Glutamatergic neuron (in vitro differentiated cells): ENCODE measurements at regions not wholly inside any gene's neighbourhood (a gene's known extent, or its start where the extent isn't known, plus 50 kb on each side); places are given as distances from the start of the nearest gene placed in this dataset.

Source experiments
- DNase-seq: peaks from one replicate; pipeline ENCODE4 v3.0.0; 2022
- H3K27ac Mint-ChIP-seq: one replicate; pipeline ENCODE4 v1.8.0; 2020; ENCODE audit warnings: mild to moderate bottlenecking, mixed read lengths, inconsistent platforms; ENCODE audit not compliant: unreplicated experiment
- H3K27me3 Mint-ChIP-seq: one replicate; pipeline ENCODE4 v1.8.0; 2020; ENCODE audit warnings: mild to moderate bottlenecking, moderate library complexity, mixed read lengths, inconsistent platforms; ENCODE audit not compliant: unreplicated experiment
- H3K36me3 Mint-ChIP-seq: one replicate; pipeline ENCODE4 v1.8.0; 2020; ENCODE audit warnings: mild to moderate bottlenecking, mixed read lengths, inconsistent platforms; ENCODE audit not compliant: unreplicated experiment
- H3K4me1 Mint-ChIP-seq: one replicate; pipeline ENCODE4 v1.8.0; 2020; ENCODE audit warnings: mild to moderate bottlenecking, low read depth, mixed read lengths, inconsistent platforms; ENCODE audit not compliant: unreplicated experiment
- H3K4me3 Mint-ChIP-seq: one replicate; pipeline ENCODE4 v1.8.0; 2020; ENCODE audit warnings: mild to moderate bottlenecking, mixed read lengths, inconsistent platforms; ENCODE audit not compliant: unreplicated experiment
- H3K9me3 Mint-ChIP-seq: one replicate; pipeline ENCODE4 v1.8.0; 2020; ENCODE audit warnings: mild to moderate bottlenecking, moderate library complexity, mixed read lengths, inconsistent platforms; ENCODE audit not compliant: unreplicated experiment
- CTCF ChIP-seq: fragments of 200-600 bp; sonication (generic); IDR thresholded peaks from one replicate; pipeline ENCODE4 v1.5.0; 2021; ENCODE audit not compliant: partially characterized antibody, unreplicated experiment

- H3K27me3 Mint-ChIP-seq: no peaks in the 10 kb centered on the region
- no peak overlapping the region for H3K4me3 Mint-ChIP-seq
- TF ChIP-seq CTCF: no peak
- no peak for DNase-seq
- no peaks in the 10 kb centered on the region for H3K9me3 Mint-ChIP-seq
- H3K36me3 Mint-ChIP-seq: no peaks in the 10 kb centered on the region
- H3K4me1 Mint-ChIP-seq: no peaks in the 10 kb centered on the region
- no peak overlapping the region for H3K27ac Mint-ChIP-seq
Measured at GRCh38 chr9:73816905-73817304, 665.2 kb downstream of the ANXA1 start.

GRCh38 chr9:73824671-73825070, 672.5 kb upstream of the RORB start:
- no peak overlapping the region for H3K27ac Mint-ChIP-seq
- no peak for DNase-seq
- H3K4me3 Mint-ChIP-seq: no peak overlapping the region
- H3K9me3 Mint-ChIP-seq: no peaks in the 10 kb centered on the region
- no peaks in the 10 kb centered on the region for H3K27me3 Mint-ChIP-seq
- TF ChIP-seq CTCF: no peak
- H3K4me1 Mint-ChIP-seq: no peaks in the 10 kb centered on the region
- H3K36me3 Mint-ChIP-seq: no peaks in the 10 kb centered on the region

- no peak for DNase-seq
- no peak for TF ChIP-seq CTCF
- no peaks in the 10 kb centered on the region for H3K27me3 Mint-ChIP-seq
- no peaks in the 10 kb centered on the region for H3K4me1 Mint-ChIP-seq
- no peak overlapping the region for H3K27ac Mint-ChIP-seq
- no peak overlapping the region for H3K4me3 Mint-ChIP-seq
- no peaks in the 10 kb centered on the region for H3K9me3 Mint-ChIP-seq
- H3K36me3 Mint-ChIP-seq: no peaks in the 10 kb centered on the region
Measured at GRCh38 chr9:73838871-73839270, 658.3 kb upstream of the RORB start.

GRCh38 chr9:73839471-73839870, 657.7 kb upstream of the RORB start:
- no peak for TF ChIP-seq CTCF
- H3K27ac Mint-ChIP-seq: no peak overlapping the region
- DNase-seq: no peak
- H3K4me1 Mint-ChIP-seq: peaks cover 2% of the 10 kb centered on the region
- H3K4me3 Mint-ChIP-seq: no peak overlapping the region
- no peaks in the 10 kb centered on the region for H3K27me3 Mint-ChIP-seq
- no peaks in the 10 kb centered on the region for H3K9me3 Mint-ChIP-seq
- no peaks in the 10 kb centered on the region for H3K36me3 Mint-ChIP-seq

- no peaks in the 10 kb centered on the region for H3K27me3 Mint-ChIP-seq
- H3K27ac Mint-ChIP-seq: no peak overlapping the region
- H3K36me3 Mint-ChIP-seq: no peaks in the 10 kb centered on the region
- H3K9me3 Mint-ChIP-seq: no peaks in the 10 kb centered on the region
- DNase-seq: no peak
- H3K4me1 Mint-ChIP-seq: peaks cover 2% of the 10 kb centered on the region
- no peak for TF ChIP-seq CTCF
- H3K4me3 Mint-ChIP-seq: no peak overlapping the region
Measured at GRCh38 chr9:73841018-73841417, 656.1 kb upstream of the RORB start.
